K562 (cell line): ENCODE measurements at regions not wholly inside any gene's neighbourhood (a gene's known extent, or its start where the extent isn't known, plus 50 kb on each side); places are given as distances from the start of the nearest gene placed in this dataset.

Experiments
- ATAC-seq: fragments of 200-7000 bp; cut with Tn5 transposase; 3 replicates; pipeline ENCODE4 v1.9.1; 2020; ENCODE audit warnings: moderate library complexity
- BruUV-seq: library from RNA; stranded (reverse); fragments of 400-500 nt; replicated peaks from 2 replicates; lab custom pipeline; 2021; lab: Mats Ljungman, UMichigan
- CTCF ChIA-PET: fragments of 300-600 bp; formaldehyde crosslinking; extraction: SDS; loops from one replicate; lab custom pipeline; 2021; ENCODE audit warnings: low intra/inter-chr PET ratio; lab: Yijun Ruan, JAX
- POLR2A ChIA-PET: fragments of 300-600, 350-650 bp; sonication (Branson Sonifier 250); formaldehyde crosslinking; extraction: SDS; loops from one replicate; lab custom pipeline; 2021; ENCODE audit warnings: antibody characterized with exemption, inconsistent platforms; lab: Yijun Ruan, JAX
- DNase-seq, 4 experiments: peaks; one replicate each; pipeline versions ENCODE4 v3.0.0 to v3.0.0-alpha.2; 2011 to 2018; ENCODE audit warnings: low spot score in 3 of 4, mixed read lengths in 3 of 4; ENCODE audit errors: extremely low read depth in 1 of 4
- FAIRE-seq: peaks from 2 replicates; lab custom pipeline; 2011; peaks lifted over from hg19 to GRCh38; lab: Jason Lieb, UNC
- H2AFZ ChIP-seq: 2 replicates; pipeline ENCODE4 v1.6.0; 2011; ENCODE audit warnings: low read depth, low read length, control low read depth, inconsistent platforms
- H3K27ac ChIP-seq: fragments of 200-600 bp; 3 replicates; pipeline ENCODE4 v1.8.0; 2011; ENCODE audit warnings: low read depth, mild to moderate bottlenecking, control low read depth, inconsistent platforms, low read length, moderate library complexity, mixed read lengths; ENCODE audit errors: extremely low read depth
- H3K27me3 ChIP-seq, 2 experiments: fragments of 300-600 bp in 1 of 2; 2 replicates in 1 of 2; 3 replicates in 1 of 2; pipeline versions ENCODE4 v1.6.0 to v1.8.0; 2011; ENCODE audit warnings: inconsistent platforms in 2 of 2, low read length in 2 of 2, mild to moderate bottlenecking in 1 of 2, mixed read lengths in 1 of 2, moderate library complexity in 1 of 2; ENCODE audit not compliant: control insufficient read depth in 2 of 2, insufficient read depth in 2 of 2
- H3K36me3 ChIP-seq: fragments of 300-600 bp; 3 replicates; pipeline ENCODE4 v1.8.0; 2011; ENCODE audit warnings: mild to moderate bottlenecking, low read length, inconsistent platforms; ENCODE audit not compliant: control insufficient read depth, insufficient read depth
- H3K4me1 ChIP-seq, 2 experiments: fragments of 200-600 bp in 1 of 2; replicated peaks in 1 of 2; 2 replicates in 1 of 2; 3 replicates in 1 of 2; pipeline versions ENCODE4 v1.5.1 to v1.8.0; 2011; ENCODE audit warnings: inconsistent platforms in 2 of 2, low read length in 2 of 2, mild to moderate bottlenecking in 1 of 2, mixed read lengths in 1 of 2, moderate library complexity in 1 of 2; ENCODE audit not compliant: control insufficient read depth in 2 of 2, insufficient read depth in 2 of 2
- H3K4me2 ChIP-seq: 2 replicates; pipeline ENCODE4 v1.6.1; 2011; ENCODE audit warnings: low read length, control low read depth, inconsistent platforms, mixed read lengths; ENCODE audit not compliant: insufficient read depth
- H3K4me3 ChIP-seq: fragments of 200-600 bp; sonication (generic), shearing (Covaris generic); 2 replicates; pipeline ENCODE4 v1.5.1; 2016; ENCODE audit warnings: control low read depth, inconsistent platforms
- H3K79me2 ChIP-seq: fragments of 200-600 bp; 3 replicates; pipeline ENCODE4 v1.8.0; 2011; ENCODE audit warnings: low read length, inconsistent platforms; ENCODE audit not compliant: control insufficient read depth, insufficient read depth
- H3K9ac ChIP-seq, 2 experiments: 2 replicates each; pipeline versions ENCODE4 v1.6.0 to v1.6.1; 2011; ENCODE audit warnings: low read depth in 2 of 2, low read length in 2 of 2, control low read depth in 1 of 2, inconsistent platforms in 1 of 2, mild to moderate bottlenecking in 1 of 2, mixed read lengths in 1 of 2; ENCODE audit not compliant: insufficient read depth in 1 of 2
- H3K9me1 ChIP-seq: one replicate; pipeline ENCODE4 v1.6.0; 2011; ENCODE audit warnings: inconsistent platforms, mild to moderate bottlenecking, low read length, moderate library complexity; ENCODE audit not compliant: control insufficient read depth, insufficient read depth
- H3K9me3 ChIP-seq: replicated peaks from 2 replicates; pipeline ENCODE4 v1.5.1; 2011; ENCODE audit warnings: low read depth, low read length, inconsistent platforms; ENCODE audit not compliant: control insufficient read depth, insufficient read depth
- H4K20me1 ChIP-seq: replicated peaks from 2 replicates; pipeline ENCODE4 v1.6.1; 2011; ENCODE audit warnings: low read length, inconsistent platforms, mixed read lengths; ENCODE audit not compliant: control insufficient read depth, insufficient read depth
- CBX3 ChIP-seq, 2 experiments: IDR thresholded peaks; 1 replicate in 1 of 2; 2 replicates in 1 of 2; pipeline ENCODE4 v1.6.1; 2012; ENCODE audit warnings: inconsistent platforms in 2 of 2, low read length in 2 of 2, borderline replicate concordance in 1 of 2, control low read depth in 1 of 2
- ELF2 ChIP-seq: fragments of 250-450 bp; sonication (Bioruptor Pico); IDR thresholded peaks from 2 replicates; pipeline ENCODE4 v1.5.0; 2021; ENCODE audit warnings: mild to moderate bottlenecking
- FOSL1 ChIP-seq: fragments of 200-800 bp; sonication (Bioruptor generic); conservative IDR thresholded peaks from 2 replicates; pipeline ENCODE4 v1.6.1; 2016; ENCODE audit warnings: missing genetic modification characterization, missing compliant biosample characterization
- PBX2 ChIP-seq, 2 experiments: IDR thresholded peaks in 1 of 2; conservative IDR thresholded peaks in 1 of 2; 2 replicates each; pipeline ENCODE4 v1.6.1; 2016; ENCODE audit warnings: low read depth in 2 of 2, mild to moderate bottlenecking in 1 of 2, missing compliant biosample characterization in 1 of 2, missing genetic modification characterization in 1 of 2, moderate library complexity in 1 of 2
- RAD21 ChIP-seq, 2 experiments: fragments of 250-450 bp in 1 of 2; fragments of 450-650 bp in 1 of 2; sonication (Bioruptor Pico) in 1 of 2; formaldehyde crosslinking in 1 of 2; IDR thresholded peaks in 1 of 2; conservative IDR thresholded peaks in 1 of 2; 2 replicates each; pipeline versions ENCODE4 v1.4.0 to v1.8.0; 2020 to 2022; ENCODE audit warnings: mild to moderate bottlenecking in 2 of 2, moderate library complexity in 1 of 2
- RFX7 ChIP-seq: fragments of 250-450 bp; sonication (Bioruptor Pico); IDR thresholded peaks from 2 replicates; pipeline ENCODE4 v1.5.1; 2021; ENCODE audit warnings: mild to moderate bottlenecking
- TFAP4 ChIP-seq: sonication (generic); formaldehyde crosslinking; IDR thresholded peaks from 2 replicates; pipeline ENCODE4 v1.8.0; 2022; ENCODE audit warnings: missing genetic modification reagents, mild to moderate bottlenecking, moderate library complexity, borderline replicate concordance
- ZNF23 ChIP-seq: fragments of 250-450 bp; sonication (Bioruptor Pico); IDR thresholded peaks from 2 replicates; pipeline ENCODE4 v1.4.0; 2020; ENCODE audit warnings: mild to moderate bottlenecking
- ZNF512 ChIP-seq: IDR thresholded peaks from 2 replicates; pipeline ENCODE4 v1.6.1; 2016; ENCODE audit warnings: missing genetic modification characterization, missing compliant biosample characterization
- ZNF561 ChIP-seq: fragments of 450-650 bp; formaldehyde crosslinking; conservative IDR thresholded peaks from 2 replicates; pipeline ENCODE4 v1.4.0; 2020; ENCODE audit warnings: mild to moderate bottlenecking, moderate library complexity
- WGBS: fragments of 100-300 bp; shearing (Covaris generic); methylation state at CpG from one replicate; pipeline ENCODE4 v1.1.6; 2016; ENCODE audit warnings: low coverage, mixed read lengths; ENCODE audit not compliant: insufficient coverage; ENCODE audit errors: missing lambda C conversion rate; 5-methylcytosine and 5-hydroxymethylcytosine counted together
- in situ Hi-C: fragments of 300-500 bp; cut with MboI; formaldehyde crosslinking; loops from 4 replicates; pipeline ENCODE4 v1.15.0; 2018; ENCODE audit warnings: inconsistent platforms, mixed read lengths
- intact Hi-C: fragments of 100-400 bp; cut with micrococcal nuclease; formaldehyde crosslinking; loops from 2 replicates; pipeline ENCODE4 v1.14.2; 2022

DNA sequence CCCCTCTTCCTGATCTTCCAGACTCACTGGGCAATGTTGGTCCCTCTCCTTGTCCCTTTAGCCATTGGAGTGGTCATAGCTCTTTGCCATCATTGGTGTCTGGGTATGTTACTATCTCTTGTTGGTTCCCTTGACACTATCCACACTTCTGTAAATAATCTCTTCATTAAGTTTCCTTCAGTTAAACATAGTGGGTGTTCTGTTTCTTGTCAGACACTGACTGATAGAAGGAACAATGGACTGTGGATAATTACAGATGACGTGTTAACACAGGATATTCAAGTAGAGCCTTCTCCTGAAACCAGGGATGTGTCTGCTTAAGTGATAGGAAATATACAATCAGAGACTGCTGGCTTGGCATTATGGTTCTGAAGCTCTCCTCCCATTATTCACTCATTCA, 458.3 kb upstream of the USP24 start:
- no peak for ATAC-seq

DNA sequence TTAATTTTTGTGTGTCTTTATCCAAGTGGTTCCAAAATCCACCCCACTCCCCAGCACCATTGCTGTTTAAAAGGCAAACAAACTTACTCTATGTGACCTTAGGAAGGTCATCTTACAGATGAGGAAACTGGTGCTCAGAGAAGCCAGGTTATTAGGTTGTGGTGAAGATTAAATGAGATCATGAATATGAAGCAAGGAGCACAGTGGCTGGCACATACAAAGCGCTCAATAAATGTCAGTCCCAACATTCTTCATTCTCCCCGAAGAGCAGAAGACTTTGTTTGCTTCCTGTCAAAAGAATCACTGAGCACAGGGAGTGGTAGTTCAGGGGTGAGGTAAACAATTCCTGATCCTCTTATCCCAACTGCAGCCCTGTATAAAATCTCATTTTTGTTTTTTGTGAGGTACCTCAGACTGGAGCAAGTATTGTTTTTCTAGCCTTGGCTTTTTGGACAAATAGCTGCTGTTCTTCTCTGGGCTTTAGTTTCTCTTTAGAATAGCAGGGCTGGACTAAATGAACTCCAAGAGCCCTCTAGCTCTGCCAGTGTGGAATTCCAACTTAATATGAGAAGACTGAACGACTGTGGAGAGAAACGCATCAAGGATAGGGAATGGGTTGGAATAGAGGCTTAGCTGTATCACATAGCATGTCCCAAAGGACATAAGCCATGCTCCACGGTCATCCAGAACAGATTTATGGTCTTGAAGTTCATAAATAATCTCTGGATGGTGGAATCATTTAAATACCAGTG, 455.3 kb upstream of the USP24 start:
- H3K4me2 ChIP-seq: no peak overlapping the region
- 0% methylated on average over 5 of the region's 5 CpGs for WGBS
- H3K4me1 ChIP-seq: no peaks in the 10 kb centered on the region
- ChIA-PET POLR2A (no interaction called here), CTCF (no interaction called here)
- intact Hi-C loops: no loop called here
- no TSS peak for BruUV-seq
- no peaks in the 10 kb centered on the region for H3K79me2 ChIP-seq
- H4K20me1 ChIP-seq: no peaks in the 10 kb centered on the region
- no peaks in the 10 kb centered on the region for H3K36me3 ChIP-seq
- H3K4me3 ChIP-seq: no peak overlapping the region
- in situ Hi-C loops: no loop called here
- H3K9ac ChIP-seq: no peak overlapping the region
- H3K9me1 ChIP-seq: no peaks in the 10 kb centered on the region
- no peak for FAIRE-seq
- ATAC-seq: no peak
- DNase-seq: no peak
- no peaks in the 10 kb centered on the region for H3K27me3 ChIP-seq
- no peak overlapping the region for H3K27ac ChIP-seq
- no peaks in the 10 kb centered on the region for H3K9me3 ChIP-seq
- no peak overlapping the region for H2AFZ ChIP-seq
- TF ChIP-seq CBX3 (IDR thresholded peaks at IDR 0.05; ENCODE audit: borderline replicate concordance in 1 of 2, low read length in 2 of 2) (no peak), PBX2 (CRISPR knock-in tag; IDR thresholded peaks at IDR 0.05; ENCODE audit: low read depth) (no peak), PBX2 (tag; conservative IDR thresholded peaks at IDR 0.05; ENCODE audit: low read depth) (no peak), ZNF512 (tag) (no peak), ZNF23 (CRISPR knock-in tag) (no peak), ZNF561 (no peak), FOSL1 (no peak)

More for the DNA sequence above, 458.3 kb upstream of the USP24 start:
- Histone ChIP-seq H3K4me1 (no peaks in the 10 kb centered on the region), H2AFZ (no peak overlapping the region), H3K4me3 (no peak overlapping the region), H3K4me2 (no peak overlapping the region), H3K27ac (no peak overlapping the region), H3K27me3 (no peaks in the 10 kb centered on the region), H3K79me2 (no peaks in the 10 kb centered on the region), H3K9ac (no peak overlapping the region), H3K36me3 (no peaks in the 10 kb centered on the region), H3K9me1 (no peaks in the 10 kb centered on the region), H3K9me3 (no peaks in the 10 kb centered on the region), H4K20me1 (no peaks in the 10 kb centered on the region)
- CTCF ChIA-PET: no interaction called here
- no peak for FAIRE-seq
- intact Hi-C loops: no loop called here
- TF ChIP-seq RAD21 (CRISPR knock-in tag; conservative IDR thresholded peaks at IDR 0.05 in 1 of 2, IDR thresholded peaks at IDR 0.05 in 1 of 2) (no peak), ELF2 (no peak), TFAP4 (CRISPR knock-in tag) (no peak), RFX7 (CRISPR knock-in tag) (no peak)
- BruUV-seq: no TSS peak
- in situ Hi-C loops: no loop called here
- 0% methylated on average over 1 of the region's 1 CpG for WGBS
- no peak for DNase-seq
- POLR2A ChIA-PET: no interaction called here
